Spleen (tissue), 11 donors: ENCODE measurements at regions not wholly inside any gene's neighbourhood (a gene's known extent, or its start where the extent isn't known, plus 50 kb on each side); places are given as distances from the start of the nearest gene placed in this dataset.
A peak's percentile ranks its signal among the peaks of the same experiment; 100 is the strongest.

Experiments
- DNase-seq: peaks from one replicate; pipeline ENCODE4 v3.0.0-alpha.2; 2020
- H3K27ac ChIP-seq, 8 donors: fragments of 200-600 bp; sonication (generic) in 7 of 8; 1 replicate in 4 of 8; 2 replicates in 4 of 8; pipeline versions ENCODE4 v1.5.0 to v1.8.0; 2016 to 2021; ENCODE audit warnings: inconsistent platforms in 4 of 8, mild to moderate bottlenecking in 4 of 8, moderate library complexity in 1 of 8
- H3K27me3 ChIP-seq, 7 donors: fragments of 200-600 bp; sonication (generic) in 6 of 7; replicated peaks in 1 of 7; 1 replicate in 4 of 7; 2 replicates in 3 of 7; pipeline versions ENCODE4 v1.5.0 to v1.8.0; 2016 to 2021; ENCODE audit warnings: inconsistent platforms in 3 of 7, mild to moderate bottlenecking in 1 of 7
- H3K36me3 ChIP-seq, 6 donors: fragments of 200-600 bp; sonication (generic) in 5 of 6; 1 replicate in 4 of 6; 2 replicates in 2 of 6; pipeline versions ENCODE4 v1.5.0 to v1.8.0; 2016 to 2021; ENCODE audit warnings: inconsistent platforms in 2 of 6
- H3K4me1 ChIP-seq, 6 donors: fragments of 200-600 bp; sonication (generic) in 5 of 6; 1 replicate in 3 of 6; 2 replicates in 3 of 6; pipeline versions ENCODE4 v1.5.0 to v1.8.0; 2016 to 2021; ENCODE audit warnings: inconsistent platforms in 3 of 6
- H3K4me3 ChIP-seq, 8 donors: fragments of 200-600 bp; sonication (generic) in 7 of 8; 1 replicate in 4 of 8; 2 replicates in 4 of 8; pipeline versions ENCODE4 v1.5.0 to v1.8.0; 2016 to 2021; ENCODE audit warnings: inconsistent platforms in 4 of 8, mild to moderate bottlenecking in 4 of 8, moderate library complexity in 2 of 8
- H3K9me3 ChIP-seq, 8 donors: fragments of 200-600 bp; sonication (generic) in 7 of 8; 1 replicate in 4 of 8; 2 replicates in 4 of 8; pipeline versions ENCODE4 v1.5.0 to v1.8.0; 2016 to 2021; ENCODE audit warnings: inconsistent platforms in 4 of 8
- POLR2A ChIP-seq, 3 donors: fragments of 450-650 bp; IDR thresholded peaks; one replicate each; pipeline ENCODE4 v1.5.1; 2017; ENCODE audit warnings: antibody characterized with exemption in 3 of 3, mild to moderate bottlenecking in 1 of 3
- POLR2AphosphoS5 ChIP-seq, 3 donors: sonication (generic); formaldehyde crosslinking; IDR thresholded peaks; one replicate each; pipeline ENCODE4 v1.5.1; 2017; ENCODE audit warnings: antibody characterized with exemption in 3 of 3
- WGBS, 5 donors: extraction: QIAGEN DNeasy Blood & Tissue Kit in 3 of 5; methylation state at CpG; one replicate each; pipeline versions ENCODE4 v1.1.5 to v1.1.7; 2013 to 2018; 5-methylcytosine and 5-hydroxymethylcytosine counted together
- intact Hi-C: fragments of 100-400 bp; cut with DNase I; formaldehyde crosslinking; loops from one replicate; pipeline ENCODE4 v1.15.0; 2023; ENCODE audit warnings: low total_unique reads
- TF ChIP-seq, protein P1 (sequence below), 11 experiments: fragments of 200-600 bp in 7 of 11; fragments of 450-650 bp in 4 of 11; sonication (generic) in 4 of 11; IDR thresholded peaks in 8 of 11; conservative IDR thresholded peaks in 3 of 11; 1 replicate in 7 of 11; 2 replicates in 4 of 11; pipeline versions ENCODE4 v1.4.0 to v1.8.0; 2016 to 2021; ENCODE audit warnings: antibody characterized with exemption in 11 of 11, inconsistent platforms in 4 of 11, mild to moderate bottlenecking in 1 of 11
- donor health status: healthy with polysubstance abuse.
- donor health status: DM: no; HTN: no; CAD: no; lungs with moderate emphysema.
- donor health status: DM: no; HTN: no; CAD: no.
- donor health status: Bipolar disorder and iron deficiency.
- donor health status: healthy.
- donor health status: DM: no; HTN: no; CAD: no.
- donor health status: DM: yes; HTN: yes; CAD: no.

DNA sequence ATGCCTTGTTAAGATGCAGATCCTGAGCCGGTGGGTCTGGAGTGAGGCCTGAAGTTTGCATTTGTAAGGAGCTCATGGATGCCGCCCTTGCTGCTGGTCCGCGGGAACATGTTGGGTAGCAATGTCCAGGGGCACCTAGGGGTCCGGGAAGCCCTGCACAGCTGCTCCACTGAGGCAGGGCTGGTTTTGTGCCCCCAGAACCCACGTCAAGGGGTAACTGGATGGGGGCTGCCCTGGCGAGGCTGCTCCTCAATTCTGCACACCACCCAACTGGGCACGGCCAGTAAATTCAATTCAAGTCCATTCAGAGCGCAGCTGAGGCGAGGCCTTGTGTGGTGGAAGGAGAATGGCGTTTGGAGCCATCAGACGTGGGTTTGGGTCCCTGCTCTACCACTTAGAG lies 246.3 kb upstream of the PITRM1 start:
- H3K27me3 ChIP-seq = peaks cover 0 to 10% (median 0%) of the 10 kb centered on the region in 7 donors
- no peak for TF ChIP-seq POLR2AphosphoS5 (IDR thresholded peaks at IDR 0.05)
- TF ChIP-seq POLR2A (IDR thresholded peaks at IDR 0.05) = no peak
- TF ChIP-seq, protein P1, sequence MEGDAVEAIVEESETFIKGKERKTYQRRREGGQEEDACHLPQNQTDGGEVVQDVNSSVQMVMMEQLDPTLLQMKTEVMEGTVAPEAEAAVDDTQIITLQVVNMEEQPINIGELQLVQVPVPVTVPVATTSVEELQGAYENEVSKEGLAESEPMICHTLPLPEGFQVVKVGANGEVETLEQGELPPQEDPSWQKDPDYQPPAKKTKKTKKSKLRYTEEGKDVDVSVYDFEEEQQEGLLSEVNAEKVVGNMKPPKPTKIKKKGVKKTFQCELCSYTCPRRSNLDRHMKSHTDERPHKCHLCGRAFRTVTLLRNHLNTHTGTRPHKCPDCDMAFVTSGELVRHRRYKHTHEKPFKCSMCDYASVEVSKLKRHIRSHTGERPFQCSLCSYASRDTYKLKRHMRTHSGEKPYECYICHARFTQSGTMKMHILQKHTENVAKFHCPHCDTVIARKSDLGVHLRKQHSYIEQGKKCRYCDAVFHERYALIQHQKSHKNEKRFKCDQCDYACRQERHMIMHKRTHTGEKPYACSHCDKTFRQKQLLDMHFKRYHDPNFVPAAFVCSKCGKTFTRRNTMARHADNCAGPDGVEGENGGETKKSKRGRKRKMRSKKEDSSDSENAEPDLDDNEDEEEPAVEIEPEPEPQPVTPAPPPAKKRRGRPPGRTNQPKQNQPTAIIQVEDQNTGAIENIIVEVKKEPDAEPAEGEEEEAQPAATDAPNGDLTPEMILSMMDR (IDR thresholded peaks at IDR 0.05 in 8 of 11, conservative IDR thresholded peaks at IDR 0.05 in 3 of 11) = no peak
- H3K4me1 ChIP-seq = peaks cover 0 to 13% (median 5%) of the 10 kb centered on the region in 6 donors
- intact Hi-C loops = no loop called here
- no peak overlapping the region for H3K4me3 ChIP-seq
- WGBS, 5 donors = 77 to 90% (median 79%) methylated on average over 10 to 12 of the region's 12 CpGs
- DNase-seq = no peak
- H3K36me3 ChIP-seq = no peaks in the 10 kb centered on the region
- no peaks in the 10 kb centered on the region for H3K9me3 ChIP-seq
- no peak overlapping the region for H3K27ac ChIP-seq

DNA sequence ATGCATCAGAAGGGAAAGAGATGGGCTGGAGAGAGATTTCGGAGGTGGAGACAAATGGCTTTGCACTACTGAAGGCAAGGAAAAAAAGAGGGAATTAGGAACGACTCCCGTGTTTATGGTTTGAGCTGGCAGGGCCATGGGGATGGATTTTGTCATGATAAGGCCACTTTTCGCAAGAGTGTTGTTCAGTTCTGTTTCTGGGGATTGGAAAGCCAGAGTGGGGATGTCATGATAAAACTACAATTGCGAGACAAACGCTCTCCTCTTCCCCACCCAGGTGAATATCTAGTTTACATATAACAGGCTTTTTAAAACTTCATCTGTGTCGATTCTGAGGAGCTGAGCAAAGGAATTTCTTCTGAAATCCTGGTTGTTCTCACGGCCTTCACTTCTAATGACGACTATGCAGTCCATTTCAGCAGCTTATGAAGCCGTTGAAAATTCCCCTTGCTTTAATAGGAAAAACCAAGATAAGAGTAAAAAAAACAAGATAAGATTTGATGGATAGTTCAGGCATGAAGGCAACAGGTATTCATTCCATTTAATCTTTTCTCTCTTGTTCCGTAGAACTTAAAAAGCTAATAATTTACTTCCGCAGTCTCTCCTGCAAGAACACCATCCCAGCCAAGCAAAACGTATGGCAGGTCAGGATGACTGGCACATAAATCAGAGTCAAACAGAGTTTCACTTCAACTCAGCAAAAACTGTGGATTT lies 245.6 kb upstream of the PITRM1 start:
- 79 to 87% (median 82%) methylated on average over 13 of the region's 13 CpGs for WGBS, 5 donors
- Histone ChIP-seq H3K27ac (no peak overlapping the region), H3K4me3 (no peak overlapping the region), H3K27me3 (peaks cover 0 to 10% (median 0%) of the 10 kb centered on the region in 7 donors), H3K4me1 (peaks cover 0 to 9% (median 5%) of the 10 kb centered on the region in 6 donors), H3K36me3 (no peaks in the 10 kb centered on the region), H3K9me3 (no peaks in the 10 kb centered on the region)
- intact Hi-C loops = no loop called here
- no peak for DNase-seq
- no peak for TF ChIP-seq POLR2A (IDR thresholded peaks at IDR 0.05)
- TF ChIP-seq, protein P1 (IDR thresholded peaks at IDR 0.05 in 8 of 11, conservative IDR thresholded peaks at IDR 0.05 in 3 of 11) = no peak
- no peak for TF ChIP-seq POLR2AphosphoS5 (IDR thresholded peaks at IDR 0.05)

DNA sequence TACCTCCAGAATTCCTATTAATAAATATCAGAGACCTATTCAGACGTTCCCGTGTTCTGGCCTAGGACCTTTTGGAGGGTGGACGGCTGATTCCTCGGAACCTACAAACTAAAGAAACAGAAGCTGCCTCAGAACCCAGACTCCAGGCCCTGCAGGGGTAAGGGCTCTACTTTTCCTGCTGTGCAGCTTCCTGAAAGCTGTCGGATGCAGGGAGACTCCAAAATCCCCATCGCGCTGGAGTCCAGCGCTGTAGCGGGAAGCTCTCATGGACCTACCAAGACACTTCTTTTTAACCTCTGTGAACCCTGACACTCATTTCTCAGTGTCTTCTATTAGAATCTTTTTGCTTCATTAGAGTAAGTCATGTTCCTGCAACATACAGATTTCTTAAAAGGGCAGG lies 244.5 kb upstream of the PITRM1 start:
- no peak for DNase-seq
- Histone ChIP-seq H3K27me3 (peaks cover 0 to 10% (median 0%) of the 10 kb centered on the region in 7 donors), H3K9me3 (no peaks in the 10 kb centered on the region), H3K27ac (no peak overlapping the region), H3K4me3 (no peak overlapping the region), H3K4me1 (peaks cover 0 to 9% (median 5%) of the 10 kb centered on the region in 6 donors), H3K36me3 (no peaks in the 10 kb centered on the region)
- 90 to 99% (median 94%) methylated on average over 9 of the region's 9 CpGs for WGBS, 5 donors
- intact Hi-C loops = no loop called here
- TF ChIP-seq POLR2AphosphoS5 (IDR thresholded peaks at IDR 0.05) (no peak), POLR2A (IDR thresholded peaks at IDR 0.05) (no peak)
- TF ChIP-seq, protein P1 (IDR thresholded peaks at IDR 0.05 in 8 of 11, conservative IDR thresholded peaks at IDR 0.05 in 3 of 11) = no peak

DNA sequence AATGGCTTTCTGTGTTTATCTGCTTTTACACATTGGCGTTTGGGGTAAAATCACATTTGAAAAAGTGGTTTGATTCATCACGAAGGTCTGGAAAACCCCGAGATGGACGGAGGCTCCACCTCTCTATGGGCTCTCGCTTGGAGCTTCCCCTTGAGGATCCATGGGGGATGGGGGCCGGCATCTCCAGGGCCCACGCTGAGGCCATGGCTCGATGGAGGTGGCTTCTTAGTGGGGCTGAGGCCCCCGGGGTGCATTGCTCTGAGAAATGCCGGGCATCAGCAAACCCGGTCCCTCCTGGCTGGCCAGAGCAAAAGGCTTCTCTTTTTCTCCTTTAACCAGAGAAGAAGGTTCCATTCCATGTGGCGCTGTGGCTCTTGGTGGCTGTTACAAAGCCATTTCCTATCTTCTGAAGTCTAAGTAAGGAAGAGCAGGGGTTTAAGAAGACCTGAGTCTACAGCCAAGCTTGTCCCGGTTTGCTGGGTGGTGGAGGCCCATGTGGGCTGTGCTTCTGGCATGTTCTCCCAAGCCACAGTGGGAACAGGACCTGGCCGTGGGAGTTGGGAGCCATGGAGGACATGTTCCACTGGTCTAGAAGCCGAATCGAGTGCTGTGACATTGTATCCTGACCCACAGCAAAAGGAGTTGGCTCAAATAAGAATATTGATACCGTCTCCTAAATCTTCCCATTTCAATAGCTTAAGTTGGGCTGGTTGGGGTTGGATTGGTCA lies 243.5 kb upstream of the PITRM1 start:
- intact Hi-C loops = no loop called here
- Histone ChIP-seq H3K36me3 (no peaks in the 10 kb centered on the region), H3K27me3 (peaks cover 0 to 10% (median 0%) of the 10 kb centered on the region in 7 donors), H3K4me1 (peaks cover 0 to 9% (median 5%) of the 10 kb centered on the region in 6 donors), H3K27ac (no peak overlapping the region), H3K9me3 (no peaks in the 10 kb centered on the region), H3K4me3 (no peak overlapping the region)
- 78 to 91% (median 82%) methylated on average over 16 to 17 of the region's 17 CpGs for WGBS, 5 donors
- no peak for TF ChIP-seq POLR2AphosphoS5 (IDR thresholded peaks at IDR 0.05)
- no peak for TF ChIP-seq POLR2A (IDR thresholded peaks at IDR 0.05)
- TF ChIP-seq, protein P1 (IDR thresholded peaks at IDR 0.05 in 8 of 11, conservative IDR thresholded peaks at IDR 0.05 in 3 of 11) = no peak
- peak; percentile 53 for DNase-seq
